SK-N-SH (cell line): ENCODE measurements at regions not wholly inside any gene's neighbourhood (a gene's known extent, or its start where the extent isn't known, plus 50 kb on each side); places are given as distances from the start of the nearest gene placed in this dataset.

ENCODE experiments used
- CTCF ChIA-PET: fragments of 300-600, 350-600 bp; formaldehyde crosslinking; extraction: SDS; loops from one replicate; lab custom pipeline; 2021; lab: Yijun Ruan, JAX
- POLR2A ChIA-PET: fragments of 350-600 bp; sonication (Branson Sonifier 250); formaldehyde crosslinking; extraction: SDS; loops from one replicate; lab custom pipeline; 2020; ENCODE audit warnings: antibody characterized with exemption, inconsistent platforms; lab: Yijun Ruan, JAX
- DNase-seq: peaks from one replicate; pipeline ENCODE4 v3.0.0; 2012
- H2AFZ ChIP-seq: fragments of 200-600 bp; sonication (generic); 2 replicates; pipeline ENCODE4 v1.8.1; 2016; ENCODE audit warnings: antibody characterized with exemption, mild to moderate bottlenecking, low read depth
- H3F3A ChIP-seq: fragments of 200-600 bp; sonication (generic); replicated peaks from 2 replicates; pipeline ENCODE3; 2016; ENCODE audit warnings: antibody characterized with exemption, mild to moderate bottlenecking; ENCODE audit not compliant: insufficient read depth
- H3K27ac ChIP-seq, 2 experiments: fragments of 200-500 bp in 1 of 2; fragments of 200-600 bp in 1 of 2; sonication (Bioruptor generic) in 1 of 2; sonication (generic), shearing (Covaris generic) in 1 of 2; 2 replicates each; pipeline versions ENCODE4 v1.5.1 to v1.6.1; 2014 to 2016; ENCODE audit warnings: low read depth in 2 of 2, inconsistent platforms in 1 of 2, low read length in 1 of 2, mild to moderate bottlenecking in 1 of 2, mixed read lengths in 1 of 2
- H3K27me3 ChIP-seq: fragments of 200-600 bp; sonication (generic), shearing (Covaris generic); 2 replicates; pipeline ENCODE4 v1.6.1; 2016; ENCODE audit warnings: mixed run types; ENCODE audit not compliant: insufficient read depth
- H3K36me3 ChIP-seq, 2 experiments: fragments of 200-500 bp in 1 of 2; fragments of 200-600 bp in 1 of 2; sonication (Bioruptor generic) in 1 of 2; sonication (generic) in 1 of 2; replicated peaks in 1 of 2; 2 replicates each; pipeline versions ENCODE3 to v1.5.1; 2014 to 2016; ENCODE audit warnings: low read length in 1 of 2, mild to moderate bottlenecking in 1 of 2; ENCODE audit not compliant: insufficient read depth in 2 of 2, control insufficient read depth in 1 of 2
- H3K4me1 ChIP-seq, 2 experiments: fragments of 200-500 bp in 1 of 2; fragments of 200-600 bp in 1 of 2; sonication (Bioruptor generic) in 1 of 2; sonication (generic), shearing (Covaris generic) in 1 of 2; 2 replicates each; pipeline versions ENCODE4 v1.5.1 to v1.6.1; 2014 to 2016; ENCODE audit warnings: low read depth in 1 of 2, low read length in 1 of 2, mixed run types in 1 of 2; ENCODE audit not compliant: insufficient read depth in 2 of 2, control insufficient read depth in 1 of 2
- H3K4me2 ChIP-seq: fragments of 200-600 bp; sonication (generic), shearing (Covaris generic); 2 replicates; pipeline ENCODE4 v1.6.1; 2017; ENCODE audit warnings: mixed run types
- H3K4me3 ChIP-seq, 2 experiments: fragments of 200-500 bp in 1 of 2; fragments of 200-600 bp in 1 of 2; sonication (Bioruptor generic) in 1 of 2; sonication (generic), shearing (Covaris generic) in 1 of 2; 2 replicates each; pipeline versions ENCODE4 v1.5.1 to v1.8.1; 2014 to 2016; ENCODE audit warnings: low read depth in 2 of 2, inconsistent platforms in 1 of 2, low read length in 1 of 2, mild to moderate bottlenecking in 1 of 2, mixed read lengths in 1 of 2, moderate library complexity in 1 of 2
- H3K79me2 ChIP-seq: fragments of 200-600 bp; sonication (generic); 2 replicates; pipeline ENCODE4 v1.8.1; 2017; ENCODE audit warnings: mild to moderate bottlenecking; ENCODE audit not compliant: insufficient read depth
- H3K9ac ChIP-seq: fragments of 200-600 bp; sonication (generic); 2 replicates; pipeline ENCODE4 v1.6.1; 2017; ENCODE audit warnings: mixed run types
- H3K9me2 ChIP-seq: fragments of 200-600 bp; sonication (generic); 2 replicates; pipeline ENCODE4 v1.6.1; 2017; ENCODE audit warnings: mixed run types
- H3K9me3 ChIP-seq: fragments of 200-600 bp; sonication (generic); 2 replicates; pipeline ENCODE4 v1.6.1; 2017; ENCODE audit warnings: mixed run types, mild to moderate bottlenecking, moderate library complexity
- H4K20me1 ChIP-seq: fragments of 200-600 bp; sonication (generic); 2 replicates; pipeline ENCODE4 v1.6.1; 2017; ENCODE audit warnings: mild to moderate bottlenecking, mixed run types; ENCODE audit not compliant: insufficient read depth
- ELF1 ChIP-seq: IDR thresholded peaks from 2 replicates; pipeline ENCODE4 v1.4.0; 2012
- EP300 ChIP-seq, 2 experiments: IDR thresholded peaks; 2 replicates each; pipeline versions ENCODE4 v1.4.0 to v1.6.1; 2012; ENCODE audit warnings: borderline replicate concordance in 1 of 2, low read depth in 1 of 2, low read length in 1 of 2
- EZH2phosphoT487 ChIP-seq: fragments of 200-600 bp; sonication (generic); IDR thresholded peaks from 2 replicates; pipeline ENCODE4 v1.6.1; 2017; ENCODE audit warnings: low read depth, mixed run types, mild to moderate bottlenecking, antibody characterized with exemption, moderate library complexity, borderline replicate concordance
- FOXJ3 ChIP-seq: sonication (generic); formaldehyde crosslinking; IDR thresholded peaks from 2 replicates; pipeline ENCODE4 v1.5.1; 2020; ENCODE audit warnings: mild to moderate bottlenecking, missing genetic modification reagents
- FOXM1 ChIP-seq: IDR thresholded peaks from 2 replicates; pipeline ENCODE4 v1.4.0; 2012; ENCODE audit warnings: low read depth, mild to moderate bottlenecking
- GABPA ChIP-seq: IDR thresholded peaks from 2 replicates; pipeline ENCODE4 v1.4.0; 2012; ENCODE audit warnings: low read depth, mild to moderate bottlenecking
- JUND ChIP-seq: IDR thresholded peaks from 2 replicates; pipeline ENCODE4 v1.4.0; 2012
- MXI1 ChIP-seq: IDR thresholded peaks from 2 replicates; pipeline ENCODE4 v1.6.1; 2012; ENCODE audit warnings: mild to moderate bottlenecking, low read depth, low read length, improper control_type of control experiment
- POLR2AphosphoS5 ChIP-seq: IDR thresholded peaks from 2 replicates; pipeline ENCODE4 v1.6.1; 2012; ENCODE audit warnings: low read depth, low read length
- RFX5 ChIP-seq: IDR thresholded peaks from 2 replicates; pipeline ENCODE4 v1.6.1; 2012; ENCODE audit warnings: mild to moderate bottlenecking, improper control_type of control experiment, low read length
- SIN3A ChIP-seq: IDR thresholded peaks from 2 replicates; pipeline ENCODE4 v1.6.1; 2012; ENCODE audit warnings: low read depth, mild to moderate bottlenecking, low read length, moderate library complexity, borderline replicate concordance
- SMC3 ChIP-seq: IDR thresholded peaks from 2 replicates; pipeline ENCODE4 v1.6.1; 2012; ENCODE audit warnings: low read depth, low read length, improper control_type of control experiment
- TAF1 ChIP-seq: IDR thresholded peaks from 2 replicates; pipeline ENCODE4 v1.6.1; 2012; ENCODE audit warnings: low read depth, mild to moderate bottlenecking, low read length, moderate library complexity, borderline replicate concordance
- TCF12 ChIP-seq: IDR thresholded peaks from 2 replicates; pipeline ENCODE4 v1.4.0; 2012
- TEAD4 ChIP-seq: IDR thresholded peaks from 2 replicates; pipeline ENCODE4 v1.4.0; 2012; ENCODE audit warnings: mild to moderate bottlenecking, borderline replicate concordance; ENCODE audit not compliant: insufficient read depth
- WGBS: methylation state at CpG from one replicate; pipeline ENCODE4 v1.1.6; 2017; ENCODE audit warnings: low lambda C conversion rate; 5-methylcytosine and 5-hydroxymethylcytosine counted together
- TF ChIP-seq, protein P1 (sequence below): fragments of 150-350 bp; IDR thresholded peaks from 2 replicates; pipeline ENCODE4 v1.6.1; 2016; ENCODE audit warnings: mild to moderate bottlenecking, low read depth, low read length
- TF ChIP-seq, protein P2 (sequence below): IDR thresholded peaks from 2 replicates; pipeline ENCODE4 v1.6.1; 2012; ENCODE audit warnings: mild to moderate bottlenecking, low read depth, low read length, moderate library complexity
- TF ChIP-seq, protein P3 (sequence below): IDR thresholded peaks from 2 replicates; pipeline ENCODE4 v1.4.0; 2012; ENCODE audit warnings: low read depth, borderline replicate concordance
- TF ChIP-seq, protein P4 (sequence below): fragments of 150-350 bp; IDR thresholded peaks from 2 replicates; pipeline ENCODE4 v1.6.1; 2017; ENCODE audit warnings: antibody characterized with exemption, low read length, low read depth, borderline replicate concordance
- TF ChIP-seq, protein P5 (sequence below): IDR thresholded peaks from 2 replicates; pipeline ENCODE4 v1.4.0; 2012; ENCODE audit warnings: low read depth, borderline replicate concordance

DNA sequence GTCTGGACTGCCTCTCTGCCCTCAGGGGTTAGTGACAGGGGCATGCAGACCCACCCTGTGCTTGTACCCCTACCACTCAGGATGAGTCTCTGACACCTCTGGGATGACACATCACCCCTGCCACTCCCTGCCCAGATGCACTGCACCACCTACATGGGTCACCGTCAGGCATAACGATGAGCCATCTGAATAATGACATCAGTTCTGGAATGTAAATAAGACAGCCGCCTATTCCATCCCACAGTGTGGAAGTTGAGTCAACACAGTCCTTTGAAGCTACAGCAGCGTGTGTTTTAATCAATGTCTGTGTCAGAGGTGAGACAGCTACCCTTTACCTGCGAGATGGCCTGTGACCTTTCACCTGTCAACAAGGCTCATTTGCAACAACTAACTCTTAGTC lies 268.7 kb upstream of the ARRDC4 start:
- H3K79me2 ChIP-seq = no peaks in the 10 kb centered on the region
- H3K9me3 ChIP-seq = no peaks in the 10 kb centered on the region
- TF ChIP-seq MXI1 = no peak
- TF ChIP-seq JUND = no peak
- TF ChIP-seq, protein P1, sequence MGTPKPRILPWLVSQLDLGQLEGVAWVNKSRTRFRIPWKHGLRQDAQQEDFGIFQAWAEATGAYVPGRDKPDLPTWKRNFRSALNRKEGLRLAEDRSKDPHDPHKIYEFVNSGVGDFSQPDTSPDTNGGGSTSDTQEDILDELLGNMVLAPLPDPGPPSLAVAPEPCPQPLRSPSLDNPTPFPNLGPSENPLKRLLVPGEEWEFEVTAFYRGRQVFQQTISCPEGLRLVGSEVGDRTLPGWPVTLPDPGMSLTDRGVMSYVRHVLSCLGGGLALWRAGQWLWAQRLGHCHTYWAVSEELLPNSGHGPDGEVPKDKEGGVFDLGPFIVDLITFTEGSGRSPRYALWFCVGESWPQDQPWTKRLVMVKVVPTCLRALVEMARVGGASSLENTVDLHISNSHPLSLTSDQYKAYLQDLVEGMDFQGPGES = no peak
- TF ChIP-seq FOXJ3 (CRISPR knock-in tag) = no peak
- no peak for TF ChIP-seq TAF1
- TF ChIP-seq, protein P2, sequence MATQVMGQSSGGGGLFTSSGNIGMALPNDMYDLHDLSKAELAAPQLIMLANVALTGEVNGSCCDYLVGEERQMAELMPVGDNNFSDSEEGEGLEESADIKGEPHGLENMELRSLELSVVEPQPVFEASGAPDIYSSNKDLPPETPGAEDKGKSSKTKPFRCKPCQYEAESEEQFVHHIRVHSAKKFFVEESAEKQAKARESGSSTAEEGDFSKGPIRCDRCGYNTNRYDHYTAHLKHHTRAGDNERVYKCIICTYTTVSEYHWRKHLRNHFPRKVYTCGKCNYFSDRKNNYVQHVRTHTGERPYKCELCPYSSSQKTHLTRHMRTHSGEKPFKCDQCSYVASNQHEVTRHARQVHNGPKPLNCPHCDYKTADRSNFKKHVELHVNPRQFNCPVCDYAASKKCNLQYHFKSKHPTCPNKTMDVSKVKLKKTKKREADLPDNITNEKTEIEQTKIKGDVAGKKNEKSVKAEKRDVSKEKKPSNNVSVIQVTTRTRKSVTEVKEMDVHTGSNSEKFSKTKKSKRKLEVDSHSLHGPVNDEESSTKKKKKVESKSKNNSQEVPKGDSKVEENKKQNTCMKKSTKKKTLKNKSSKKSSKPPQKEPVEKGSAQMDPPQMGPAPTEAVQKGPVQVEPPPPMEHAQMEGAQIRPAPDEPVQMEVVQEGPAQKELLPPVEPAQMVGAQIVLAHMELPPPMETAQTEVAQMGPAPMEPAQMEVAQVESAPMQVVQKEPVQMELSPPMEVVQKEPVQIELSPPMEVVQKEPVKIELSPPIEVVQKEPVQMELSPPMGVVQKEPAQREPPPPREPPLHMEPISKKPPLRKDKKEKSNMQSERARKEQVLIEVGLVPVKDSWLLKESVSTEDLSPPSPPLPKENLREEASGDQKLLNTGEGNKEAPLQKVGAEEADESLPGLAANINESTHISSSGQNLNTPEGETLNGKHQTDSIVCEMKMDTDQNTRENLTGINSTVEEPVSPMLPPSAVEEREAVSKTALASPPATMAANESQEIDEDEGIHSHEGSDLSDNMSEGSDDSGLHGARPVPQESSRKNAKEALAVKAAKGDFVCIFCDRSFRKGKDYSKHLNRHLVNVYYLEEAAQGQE = no peak
- TF ChIP-seq SMC3 = no peak
- TF ChIP-seq GABPA = no peak
- TF ChIP-seq, protein P3, sequence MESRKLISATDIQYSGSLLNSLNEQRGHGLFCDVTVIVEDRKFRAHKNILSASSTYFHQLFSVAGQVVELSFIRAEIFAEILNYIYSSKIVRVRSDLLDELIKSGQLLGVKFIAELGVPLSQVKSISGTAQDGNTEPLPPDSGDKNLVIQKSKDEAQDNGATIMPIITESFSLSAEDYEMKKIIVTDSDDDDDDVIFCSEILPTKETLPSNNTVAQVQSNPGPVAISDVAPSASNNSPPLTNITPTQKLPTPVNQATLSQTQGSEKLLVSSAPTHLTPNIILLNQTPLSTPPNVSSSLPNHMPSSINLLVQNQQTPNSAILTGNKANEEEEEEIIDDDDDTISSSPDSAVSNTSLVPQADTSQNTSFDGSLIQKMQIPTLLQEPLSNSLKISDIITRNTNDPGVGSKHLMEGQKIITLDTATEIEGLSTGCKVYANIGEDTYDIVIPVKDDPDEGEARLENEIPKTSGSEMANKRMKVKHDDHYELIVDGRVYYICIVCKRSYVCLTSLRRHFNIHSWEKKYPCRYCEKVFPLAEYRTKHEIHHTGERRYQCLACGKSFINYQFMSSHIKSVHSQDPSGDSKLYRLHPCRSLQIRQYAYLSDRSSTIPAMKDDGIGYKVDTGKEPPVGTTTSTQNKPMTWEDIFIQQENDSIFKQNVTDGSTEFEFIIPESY = no peak
- no peak for TF ChIP-seq ELF1
- TF ChIP-seq RFX5 = no peak
- no peak for TF ChIP-seq SIN3A
- no peak for TF ChIP-seq EP300 (IDR thresholded peaks at IDR 0.05; ENCODE audit: borderline replicate concordance in 1 of 2, low read depth in 1 of 2, low read length in 1 of 2)
- TF ChIP-seq, protein P4, sequence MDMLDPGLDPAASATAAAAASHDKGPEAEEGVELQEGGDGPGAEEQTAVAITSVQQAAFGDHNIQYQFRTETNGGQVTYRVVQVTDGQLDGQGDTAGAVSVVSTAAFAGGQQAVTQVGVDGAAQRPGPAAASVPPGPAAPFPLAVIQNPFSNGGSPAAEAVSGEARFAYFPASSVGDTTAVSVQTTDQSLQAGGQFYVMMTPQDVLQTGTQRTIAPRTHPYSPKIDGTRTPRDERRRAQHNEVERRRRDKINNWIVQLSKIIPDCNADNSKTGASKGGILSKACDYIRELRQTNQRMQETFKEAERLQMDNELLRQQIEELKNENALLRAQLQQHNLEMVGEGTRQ = no peak
- no peak for TF ChIP-seq POLR2AphosphoS5
- TF ChIP-seq FOXM1 = no peak
- TF ChIP-seq EZH2phosphoT487 = no peak
- TF ChIP-seq, protein P5, sequence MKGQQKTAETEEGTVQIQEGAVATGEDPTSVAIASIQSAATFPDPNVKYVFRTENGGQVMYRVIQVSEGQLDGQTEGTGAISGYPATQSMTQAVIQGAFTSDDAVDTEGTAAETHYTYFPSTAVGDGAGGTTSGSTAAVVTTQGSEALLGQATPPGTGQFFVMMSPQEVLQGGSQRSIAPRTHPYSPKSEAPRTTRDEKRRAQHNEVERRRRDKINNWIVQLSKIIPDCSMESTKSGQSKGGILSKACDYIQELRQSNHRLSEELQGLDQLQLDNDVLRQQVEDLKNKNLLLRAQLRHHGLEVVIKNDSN = no peak
- no peak for TF ChIP-seq TEAD4
- no peak for TF ChIP-seq TCF12
- no peaks in the 10 kb centered on the region for H3F3A ChIP-seq
- no peak overlapping the region for H3K4me2 ChIP-seq
- CTCF ChIA-PET = no interaction called here
- no peaks in the 10 kb centered on the region for H3K36me3 ChIP-seq
- H3K27me3 ChIP-seq = no peaks in the 10 kb centered on the region
- H3K27ac ChIP-seq = no peak overlapping the region
- no peaks in the 10 kb centered on the region for H3K9me2 ChIP-seq
- no peak for DNase-seq
- no peaks in the 10 kb centered on the region for H4K20me1 ChIP-seq
- 13% methylated on average over 5 of the region's 5 CpGs for WGBS
- H3K4me3 ChIP-seq = no peak overlapping the region
- no peak overlapping the region for H2AFZ ChIP-seq
- POLR2A ChIA-PET = no interaction called here
- peaks cover 0 to 8% of the 10 kb centered on the region in 2 experiments; a peak in 1 of 4 replicates for H3K4me1 ChIP-seq
- no peak overlapping the region for H3K9ac ChIP-seq
